ENCODE measurements at regions not wholly inside any gene's neighbourhood (a gene's known extent, or its start where the extent isn't known, plus 50 kb on each side); places are given as distances from the start of the nearest gene placed in this dataset.

- WGBS, 3 donors: 62 to 77% (median 76%) methylated on average over 4 of the region's 4 CpGs
- Histone ChIP-seq H3K4me3 (no peak overlapping the region), H3K27me3 (no peaks in the 10 kb centered on the region), H3K36me3 (no peaks in the 10 kb centered on the region), H3K4me1 (ENCODE audit: insufficient read depth) (peaks cover 14% of the 10 kb centered on the region), H3K9me3 (no peaks in the 10 kb centered on the region), H3K27ac (no peak overlapping the region)
- TF ChIP-seq POLR2A (IDR thresholded peaks at IDR 0.05) (no peak), CTCF (IDR thresholded peaks at IDR 0.05) (no peak), EP300 (IDR thresholded peaks at IDR 0.05) (no peak)
- intact Hi-C loops (cut with DNase I): loop anchor here in 2 of 4 donors (10.0 kb wide), 2 partner anchors 55 to 195 kb away; partner anchors contain the start of gene GLUL (in 1 of the 2)
- no peak for DNase-seq
Observed at GRCh38 chr1:182200025-182200812, 138.7 kb upstream of the ZNF648 start.

GRCh38 chr1:182198006-182198605 lies 136.6 kb upstream of the ZNF648 start:
- no peak overlapping the region for H3K4me3 ChIP-seq
- H3K27me3 ChIP-seq: no peaks in the 10 kb centered on the region
- H3K36me3 ChIP-seq: no peaks in the 10 kb centered on the region
- TF ChIP-seq POLR2A (IDR thresholded peaks at IDR 0.05) (no peak), CTCF (IDR thresholded peaks at IDR 0.05) (peak in 1 of 3 donors; percentile 27)
- no peak for DNase-seq
- H3K9me3 ChIP-seq: no peaks in the 10 kb centered on the region
- H3K27ac ChIP-seq: peak overlapping the region; percentile 24 to 78
- 71 to 74% (median 73%) methylated on average over 4 of the region's 4 CpGs for WGBS, 3 donors
- intact Hi-C loops (cut with DNase I): loop anchor here in 2 of 4 donors (2.0 to 5.0 kb wide), 2 partner anchors 53 to 94 kb away; no protein-coding TSS in a partner anchor
- H3K4me1 ChIP-seq (ENCODE audit: insufficient read depth): peaks cover 13% of the 10 kb centered on the region

GRCh38 chr1:182196897-182197870 lies 135.7 kb upstream of the ZNF648 start:
- H3K4me3 ChIP-seq: no peak overlapping the region
- WGBS, 3 donors: 3 to 9% (median 5%) methylated on average over 7 of the region's 7 CpGs
- intact Hi-C loops (cut with DNase I): loop anchor here in 2 of 4 donors (2.0 to 5.0 kb wide), 2 partner anchors 95 to 198 kb away; no protein-coding TSS in a partner anchor
- H3K27ac ChIP-seq: peak overlapping the region; percentile 24 to 78
- no peaks in the 10 kb centered on the region for H3K9me3 ChIP-seq
- TF ChIP-seq EP300 (IDR thresholded peaks at IDR 0.05) (peak; percentile 88), CTCF (IDR thresholded peaks at IDR 0.05) (no peak), POLR2A (IDR thresholded peaks at IDR 0.05) (no peak)
- H3K4me1 ChIP-seq (ENCODE audit: insufficient read depth): peaks cover 13% of the 10 kb centered on the region
- peak; percentile 41 to 74 (median 56) for DNase-seq
- H3K36me3 ChIP-seq: no peaks in the 10 kb centered on the region
- no peaks in the 10 kb centered on the region for H3K27me3 ChIP-seq

GRCh38 chr1:182195733-182196132 lies 134.2 kb upstream of the ZNF648 start:
- H3K4me1 ChIP-seq (ENCODE audit: insufficient read depth): peaks cover 16% of the 10 kb centered on the region
- no peaks in the 10 kb centered on the region for H3K9me3 ChIP-seq
- DNase-seq: no peak
- H3K27me3 ChIP-seq: no peaks in the 10 kb centered on the region
- no peak overlapping the region for H3K27ac ChIP-seq
- 83 to 97% (median 94%) methylated on average over 1 of the region's 1 CpG for WGBS, 3 donors
- intact Hi-C loops (cut with DNase I): loop anchor here in 2 of 4 donors (2.0 to 5.0 kb wide), 2 partner anchors 97 to 199 kb away; no protein-coding TSS in a partner anchor
- no peak for TF ChIP-seq CTCF (IDR thresholded peaks at IDR 0.05)
- H3K36me3 ChIP-seq: no peaks in the 10 kb centered on the region
- H3K4me3 ChIP-seq: no peak overlapping the region

Data from ovary (tissue), 7 donors.